Mucosa of rectum (tissue), 2 donors: ENCODE measurements at regions not wholly inside any gene's neighbourhood (a gene's known extent, or its start where the extent isn't known, plus 50 kb on each side); places are given as distances from the start of the nearest gene placed in this dataset.

Source experiments
- H3K27ac ChIP-seq, 2 donors: one replicate each; pipeline ENCODE4 v1.7.0; 2013; ENCODE audit warnings: inconsistent platforms in 2 of 2, low read depth in 2 of 2, low read length in 2 of 2
- H3K27me3 ChIP-seq, 2 donors: one replicate each; pipeline ENCODE4 v1.7.0; 2013; ENCODE audit warnings: low read length in 2 of 2; ENCODE audit not compliant: control insufficient read depth in 2 of 2, insufficient read depth in 2 of 2
- H3K36me3 ChIP-seq, 2 donors: one replicate each; pipeline ENCODE4 v1.7.0; 2013; ENCODE audit warnings: low read length in 2 of 2; ENCODE audit not compliant: control insufficient read depth in 2 of 2, insufficient read depth in 2 of 2
- H3K4me1 ChIP-seq, 2 donors: one replicate each; pipeline ENCODE4 v1.7.0; 2013; ENCODE audit warnings: low read length in 2 of 2, mild to moderate bottlenecking in 1 of 2; ENCODE audit not compliant: control insufficient read depth in 2 of 2, insufficient read depth in 2 of 2
- H3K4me3 ChIP-seq, 2 donors: one replicate each; pipeline ENCODE4 v1.7.0; 2013; ENCODE audit warnings: low read length in 2 of 2
- H3K9ac ChIP-seq, 2 donors: one replicate each; pipeline ENCODE4 v1.7.0; 2013; ENCODE audit warnings: low read length in 2 of 2, low read depth in 1 of 2, mild to moderate bottlenecking in 1 of 2
- H3K9me3 ChIP-seq, 2 donors: one replicate each; pipeline ENCODE4 v1.7.0; 2013; ENCODE audit warnings: low read length in 2 of 2; ENCODE audit not compliant: control insufficient read depth in 2 of 2
- donor health status: healthy.
- donor health status: Normal muscosa, but diverticular disease.

DNA sequence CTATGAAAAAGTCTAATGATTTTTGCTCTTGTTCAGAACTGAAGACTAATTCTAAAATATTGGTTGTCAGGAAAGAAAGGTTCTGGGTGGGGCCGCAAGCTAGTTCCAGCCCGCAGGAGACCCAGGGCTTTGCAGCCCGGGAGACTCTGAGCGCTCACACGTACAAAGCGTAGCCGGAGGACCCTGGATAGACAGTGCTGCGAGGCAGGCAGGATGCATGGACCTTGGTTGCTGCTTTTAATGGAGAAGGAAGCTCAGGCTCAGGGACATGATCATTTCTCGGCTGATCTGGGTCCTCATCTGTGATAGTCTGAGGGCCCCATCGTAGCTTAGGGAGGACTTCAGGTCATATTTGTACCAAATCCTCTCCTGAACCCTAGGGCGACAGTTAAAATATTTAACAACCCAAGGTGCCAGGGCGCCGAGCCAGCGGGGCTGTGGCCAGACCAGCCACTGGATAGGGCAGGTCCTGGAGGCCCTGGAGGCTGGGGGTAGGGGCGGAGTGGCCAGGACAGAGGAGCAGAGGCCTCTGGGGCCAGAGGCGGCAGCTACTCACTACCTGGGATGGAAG lies 70.1 kb upstream of the UNC5A start:
- H3K27me3 ChIP-seq = peaks cover 19 to 48% of the 10 kb centered on the region in 2 donors
- no peaks in the 10 kb centered on the region for H3K9me3 ChIP-seq
- no peaks in the 10 kb centered on the region for H3K4me1 ChIP-seq
- no peak overlapping the region for H3K4me3 ChIP-seq
- no peak overlapping the region for H3K27ac ChIP-seq
- H3K9ac ChIP-seq = no peak overlapping the region
- no peaks in the 10 kb centered on the region for H3K36me3 ChIP-seq

DNA sequence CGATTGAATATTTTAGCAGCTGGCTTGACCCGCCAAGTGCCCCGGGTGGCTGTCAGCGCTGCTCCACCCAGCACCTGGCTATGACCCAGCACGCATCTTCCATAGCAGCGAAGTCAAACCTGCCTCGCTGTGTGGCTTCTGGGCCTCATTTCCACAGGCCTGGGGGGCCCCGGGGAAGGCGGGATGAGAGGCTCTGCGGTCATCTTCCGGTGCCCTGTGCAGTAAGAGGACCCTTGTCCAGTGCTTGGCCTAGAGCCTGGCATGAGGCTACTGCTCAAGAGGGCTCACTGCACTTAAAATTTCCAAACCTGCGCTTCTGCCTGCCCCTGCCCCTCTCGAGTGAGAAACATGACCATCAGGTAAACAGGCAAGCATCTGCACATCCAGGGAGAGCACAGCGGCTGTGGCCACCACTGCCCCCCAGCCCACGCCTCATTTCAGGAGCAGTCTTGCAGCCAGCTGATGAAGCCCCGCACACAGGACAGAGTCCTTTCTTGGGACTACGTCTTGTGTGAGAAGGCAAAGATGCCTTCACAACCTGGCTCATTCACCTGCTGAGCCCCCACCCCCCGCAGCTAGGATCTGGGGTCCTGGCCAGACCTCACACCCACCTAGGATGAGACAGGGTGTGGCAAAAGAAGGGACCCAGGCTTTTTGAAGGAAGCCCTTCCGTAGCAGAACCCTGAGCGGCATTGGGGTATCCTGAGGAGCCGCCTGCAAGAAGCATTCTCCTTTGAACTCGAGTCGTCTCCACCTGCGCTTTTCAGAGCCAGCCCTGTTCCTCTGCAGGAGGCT lies 69.5 kb upstream of the UNC5A start:
- H3K27me3 ChIP-seq = peaks cover 21 to 53% of the 10 kb centered on the region in 2 donors

DNA sequence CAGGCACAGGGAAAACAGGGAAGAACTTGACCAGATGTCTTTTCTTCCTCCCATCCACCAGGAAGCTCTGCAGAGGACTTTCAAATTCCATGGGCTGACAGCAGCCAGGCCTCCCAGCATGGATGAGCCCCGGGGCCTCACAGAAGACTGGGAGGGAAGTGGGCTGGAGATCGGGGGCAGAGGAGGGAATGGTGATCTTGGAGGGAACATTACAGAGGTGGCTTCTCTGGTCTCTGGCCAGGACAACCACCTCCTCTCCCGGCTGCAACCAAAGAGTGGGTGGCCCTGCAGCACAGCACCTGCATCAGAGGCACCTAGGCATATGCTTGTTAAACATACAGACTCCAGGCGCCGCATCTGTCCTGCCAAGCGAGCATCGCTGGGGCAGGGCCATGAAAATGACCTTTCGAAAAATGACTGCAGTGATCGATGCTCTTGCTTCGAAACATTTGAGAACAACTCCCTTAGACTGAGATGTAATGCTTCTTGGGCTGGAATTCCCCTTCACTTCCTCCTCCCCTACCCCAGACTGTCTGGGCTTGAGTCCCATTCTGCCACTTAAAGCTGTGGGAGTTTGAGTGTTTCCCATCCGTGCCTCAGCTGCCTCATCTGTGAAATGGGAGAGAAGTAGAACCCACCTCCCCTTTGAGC lies 68.7 kb upstream of the UNC5A start:
- Histone ChIP-seq H3K4me3 (no peak overlapping the region), H3K27me3 (peaks cover 26 to 52% of the 10 kb centered on the region in 2 donors), H3K4me1 (no peaks in the 10 kb centered on the region), H3K27ac (no peak overlapping the region), H3K9me3 (no peaks in the 10 kb centered on the region), H3K36me3 (no peaks in the 10 kb centered on the region), H3K9ac (no peak overlapping the region)

More for the DNA sequence above, 69.5 kb upstream of the UNC5A start:
- Histone ChIP-seq H3K4me1 (no peaks in the 10 kb centered on the region), H3K9me3 (no peaks in the 10 kb centered on the region), H3K27ac (no peak overlapping the region), H3K9ac (no peak overlapping the region), H3K36me3 (no peaks in the 10 kb centered on the region), H3K4me3 (no peak overlapping the region)

GRCh38 chr5:176742246-176743105 lies 67.9 kb upstream of the UNC5A start:
- Histone ChIP-seq H3K27ac (no peak overlapping the region), H3K4me3 (no peak overlapping the region), H3K4me1 (no peaks in the 10 kb centered on the region), H3K36me3 (no peaks in the 10 kb centered on the region), H3K9me3 (no peaks in the 10 kb centered on the region), H3K27me3 (peaks cover 26 to 57% of the 10 kb centered on the region in 2 donors), H3K9ac (no peak overlapping the region)

DNA sequence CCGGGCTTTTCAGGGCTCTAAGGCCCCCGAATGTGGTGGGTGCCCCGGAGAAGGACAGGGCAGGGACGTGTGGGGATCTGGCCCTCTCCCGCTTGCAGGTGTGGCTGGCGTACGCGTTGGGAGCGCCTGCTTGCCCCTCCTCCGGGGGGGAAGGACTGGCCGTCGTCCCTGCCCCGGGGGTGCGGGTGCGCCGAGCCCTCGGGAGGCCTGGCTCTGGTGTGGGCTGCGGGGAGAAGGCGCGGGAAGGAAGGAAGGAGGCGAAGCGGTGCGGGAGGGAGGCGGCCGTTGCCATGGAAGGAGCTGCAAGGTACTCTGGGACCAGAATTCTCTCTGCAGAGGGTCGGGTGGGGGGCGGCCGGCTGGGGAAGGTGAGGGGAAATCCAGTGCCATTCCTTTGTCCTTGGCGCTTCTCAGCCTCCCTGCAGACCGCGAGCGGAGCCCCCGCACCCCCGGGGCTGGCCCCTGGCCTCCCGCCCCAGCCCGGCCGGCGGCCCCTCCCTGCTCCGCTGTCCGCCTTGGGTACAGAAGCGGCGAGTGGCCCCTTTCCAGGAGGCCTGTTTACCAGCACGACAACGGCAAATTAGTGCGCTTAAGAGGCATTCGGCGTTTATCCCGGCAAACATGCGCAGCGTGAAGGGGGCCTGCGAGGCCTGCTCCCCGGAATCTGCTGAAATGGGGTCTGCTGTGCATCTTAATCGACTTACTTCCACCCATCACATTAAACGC lies 67.1 kb upstream of the UNC5A start:
- H3K36me3 ChIP-seq = no peaks in the 10 kb centered on the region
- H3K4me3 ChIP-seq = no peak overlapping the region
- H3K27ac ChIP-seq = no peak overlapping the region
- H3K27me3 ChIP-seq = peaks cover 26 to 65% of the 10 kb centered on the region in 2 donors
- no peaks in the 10 kb centered on the region for H3K9me3 ChIP-seq
- H3K9ac ChIP-seq = no peak overlapping the region
- H3K4me1 ChIP-seq = no peaks in the 10 kb centered on the region

GRCh38 chr5:176743868-176744583 lies 66.3 kb upstream of the UNC5A start:
- Histone ChIP-seq H3K4me3 (no peak overlapping the region), H3K4me1 (no peaks in the 10 kb centered on the region), H3K27ac (no peak overlapping the region), H3K9me3 (no peaks in the 10 kb centered on the region), H3K36me3 (no peaks in the 10 kb centered on the region), H3K9ac (no peak overlapping the region), H3K27me3 (peaks cover 26 to 66% of the 10 kb centered on the region in 2 donors)

DNA sequence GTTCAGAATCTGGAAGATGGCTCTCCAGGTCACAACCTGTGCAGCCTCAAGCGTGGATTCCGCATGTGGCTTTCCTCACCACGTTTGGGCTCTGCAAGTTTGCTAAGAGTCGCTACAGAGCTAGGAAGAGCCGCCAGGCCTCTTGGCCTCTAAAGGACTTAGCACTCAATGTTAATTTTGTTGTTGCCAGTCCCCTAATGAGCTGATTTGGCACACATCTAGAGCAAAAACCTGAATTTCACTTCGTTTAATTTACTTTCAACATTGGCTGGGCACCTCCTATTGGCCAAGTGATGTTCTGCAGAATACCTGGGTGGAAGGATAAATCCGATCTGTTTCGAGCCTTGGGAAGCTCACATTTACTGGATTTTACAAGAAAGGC lies 65.8 kb upstream of the UNC5A start:
- no peak overlapping the region for H3K4me3 ChIP-seq
- H3K9me3 ChIP-seq = no peaks in the 10 kb centered on the region
- no peaks in the 10 kb centered on the region for H3K36me3 ChIP-seq
- H3K27ac ChIP-seq = no peak overlapping the region
- no peaks in the 10 kb centered on the region for H3K4me1 ChIP-seq
- H3K9ac ChIP-seq = no peak overlapping the region
- peaks cover 24 to 63% of the 10 kb centered on the region in 2 donors for H3K27me3 ChIP-seq

GRCh38 chr5:176747670-176748072 lies 62.7 kb upstream of the UNC5A start:
- H3K4me1 ChIP-seq = no peaks in the 10 kb centered on the region
- peaks cover 17 to 44% of the 10 kb centered on the region in 2 donors for H3K27me3 ChIP-seq
- H3K36me3 ChIP-seq = no peaks in the 10 kb centered on the region
- no peak overlapping the region for H3K9ac ChIP-seq
- H3K4me3 ChIP-seq = no peak overlapping the region
- no peaks in the 10 kb centered on the region for H3K9me3 ChIP-seq
- no peak overlapping the region for H3K27ac ChIP-seq
